Activated T-cell treated with anti-CD3 and anti-CD28 coated beads, Interleukin-2, amount 50 U/mL, for 4 hours (primary cell): ENCODE measurements at regions not wholly inside any gene's neighbourhood (a gene's known extent, or its start where the extent isn't known, plus 50 kb on each side); places are given as distances from the start of the nearest gene placed in this dataset.
A peak's percentile ranks its signal among the peaks of the same experiment; 100 is the strongest.
"Not testable (repeated sequence)": the region's sequence is repeated elsewhere in the genome, so short reads cannot be mapped to it uniquely, and the experiment has no call there.

ENCODE experiments used
- ATAC-seq, 2 donors: fragments of 200-7000 bp; cut with Tn5 transposase; one replicate each; pipeline ENCODE4 v1.10.0; 2021
- DNase-seq: peaks from one replicate; pipeline ENCODE4 v3.0.0-alpha.2; 2020
- H3K27me3 Mint-ChIP-seq: one replicate; pipeline ENCODE4 v1.8.0; 2021; ENCODE audit warnings: low read depth, mixed read lengths
- H3K36me3 Mint-ChIP-seq: one replicate; pipeline ENCODE4 v1.8.0; 2022; ENCODE audit warnings: mixed read lengths; ENCODE audit not compliant: insufficient read depth
- H3K4me1 Mint-ChIP-seq: one replicate; pipeline ENCODE4 v1.8.0; 2021; ENCODE audit warnings: low read depth, mixed read lengths
- H3K4me3 Mint-ChIP-seq: one replicate; pipeline ENCODE4 v1.8.0; 2021; ENCODE audit warnings: mild to moderate bottlenecking, moderate library complexity, mixed read lengths
- H3K9me3 Mint-ChIP-seq: one replicate; pipeline ENCODE4 v1.8.0; 2021; ENCODE audit warnings: mixed read lengths

DNA sequence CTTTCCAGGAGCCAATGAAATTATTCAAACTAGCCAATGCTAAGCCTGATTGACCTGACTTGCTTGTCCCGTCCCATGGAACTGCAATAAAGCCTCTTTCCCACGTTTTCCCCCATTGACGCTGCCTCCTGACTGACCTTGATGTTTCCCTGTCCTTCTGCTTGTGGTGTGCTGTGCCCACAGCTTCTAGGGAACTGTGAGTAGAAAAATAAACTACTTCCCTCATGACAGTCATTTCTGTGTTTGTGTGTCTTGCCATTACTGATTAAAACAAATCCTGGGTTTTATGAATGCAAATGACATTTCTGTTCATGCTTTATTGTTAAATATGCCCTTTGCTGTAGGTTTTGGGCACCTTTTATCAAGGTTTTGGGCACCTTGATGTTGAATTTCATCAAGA is 91.3 kb upstream of the ABI1 start:
- Mint-ChIP-seq H3K9me3 (peaks cover 13% of the 10 kb centered on the region), H3K4me1 (no peaks in the 10 kb centered on the region), H3K27me3 (no peaks in the 10 kb centered on the region), H3K4me3 (no peak overlapping the region), H3K36me3 (no peaks in the 10 kb centered on the region)
- ATAC-seq (no peak), DNase-seq (no peak)

DNA sequence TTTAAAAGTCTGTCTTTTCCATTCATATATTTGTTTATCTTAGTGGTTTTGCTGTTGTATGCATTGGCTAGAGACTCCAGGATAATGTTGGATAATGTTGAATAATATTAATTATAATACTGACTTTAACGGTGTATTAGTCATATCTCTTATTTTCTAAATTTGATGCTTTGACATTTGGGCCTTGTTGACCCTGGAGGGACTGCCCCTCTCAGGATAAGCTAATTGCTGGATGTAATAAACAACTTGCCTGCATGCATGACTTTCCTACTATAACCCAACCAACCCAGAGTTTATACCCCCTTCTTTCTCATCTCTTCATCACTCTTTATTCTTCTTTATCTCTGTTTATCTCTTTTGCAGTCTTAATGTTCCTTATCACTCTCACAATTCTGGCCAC is 90.9 kb upstream of the ABI1 start:
- H3K4me3 Mint-ChIP-seq = no peak overlapping the region
- no peaks in the 10 kb centered on the region for H3K4me1 Mint-ChIP-seq
- no peaks in the 10 kb centered on the region for H3K36me3 Mint-ChIP-seq
- no peaks in the 10 kb centered on the region for H3K27me3 Mint-ChIP-seq
- DNase-seq (no peak), ATAC-seq (no peak)
- peaks cover 13% of the 10 kb centered on the region for H3K9me3 Mint-ChIP-seq

DNA sequence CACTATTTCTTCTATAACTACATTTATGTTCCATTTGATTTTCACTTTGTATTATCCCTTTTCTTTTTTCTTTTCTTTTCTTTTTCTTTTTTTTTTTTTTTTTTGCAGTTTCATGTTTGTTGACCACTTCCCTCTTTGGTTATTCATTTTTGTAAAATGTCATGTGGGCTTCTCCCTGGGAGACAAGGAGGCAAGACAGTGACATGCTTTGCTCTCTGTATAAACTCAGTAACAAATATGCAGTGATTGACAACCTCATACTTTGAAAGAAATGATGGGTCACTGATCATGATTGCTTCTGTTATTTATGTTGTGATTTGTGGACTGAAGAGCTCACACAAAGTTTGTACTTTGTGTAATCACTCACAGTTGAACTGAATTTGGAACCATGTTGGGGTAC is 90.2 kb upstream of the ABI1 start:
- no peaks in the 10 kb centered on the region for H3K36me3 Mint-ChIP-seq
- ATAC-seq (no peak), DNase-seq (no peak)
- H3K4me1 Mint-ChIP-seq = no peaks in the 10 kb centered on the region
- no peaks in the 10 kb centered on the region for H3K27me3 Mint-ChIP-seq
- peaks cover 13% of the 10 kb centered on the region for H3K9me3 Mint-ChIP-seq
- H3K4me3 Mint-ChIP-seq = no peak overlapping the region

DNA sequence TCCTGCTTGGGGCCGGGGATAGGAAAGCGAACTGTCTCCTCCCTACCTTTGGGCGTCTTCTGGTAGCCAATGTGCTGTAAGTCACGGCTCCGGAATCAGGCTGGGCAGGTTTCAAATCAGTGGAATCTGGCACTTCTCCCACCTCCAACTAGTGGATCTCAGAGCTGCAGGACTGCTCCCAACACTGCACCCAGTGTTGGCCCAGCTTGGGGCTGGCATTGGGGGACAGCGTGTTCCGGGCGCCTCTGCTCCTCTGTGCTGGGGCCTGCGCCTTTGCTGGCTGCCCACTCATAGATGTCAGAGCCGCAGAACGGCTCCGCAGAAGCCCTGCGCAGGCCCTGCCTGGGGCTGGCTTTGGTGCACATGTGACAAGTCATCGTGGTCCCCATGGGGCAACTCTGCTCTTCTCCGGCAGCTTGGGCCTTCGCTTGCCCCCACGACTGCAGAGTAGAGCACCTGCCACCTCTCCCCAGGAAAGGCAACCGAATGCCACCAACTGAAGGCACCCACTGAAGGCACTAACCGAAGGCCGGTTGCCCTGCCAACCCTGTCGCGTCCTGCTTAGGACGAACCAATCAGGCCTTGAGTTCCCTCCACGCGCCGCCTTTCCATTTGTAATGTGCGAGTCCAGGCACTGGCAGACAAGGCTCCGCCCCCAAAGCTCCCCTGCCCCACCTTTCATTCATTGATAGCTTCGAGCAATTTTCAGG is 85.5 kb upstream of the ABI1 start:
- H3K27me3 Mint-ChIP-seq = peaks cover 6% of the 10 kb centered on the region
- H3K9me3 Mint-ChIP-seq = peaks cover 13% of the 10 kb centered on the region
- DNase-seq (no peak), ATAC-seq (no peak)
- H3K4me3 Mint-ChIP-seq = no peak overlapping the region
- no peaks in the 10 kb centered on the region for H3K4me1 Mint-ChIP-seq
- no peaks in the 10 kb centered on the region for H3K36me3 Mint-ChIP-seq

DNA sequence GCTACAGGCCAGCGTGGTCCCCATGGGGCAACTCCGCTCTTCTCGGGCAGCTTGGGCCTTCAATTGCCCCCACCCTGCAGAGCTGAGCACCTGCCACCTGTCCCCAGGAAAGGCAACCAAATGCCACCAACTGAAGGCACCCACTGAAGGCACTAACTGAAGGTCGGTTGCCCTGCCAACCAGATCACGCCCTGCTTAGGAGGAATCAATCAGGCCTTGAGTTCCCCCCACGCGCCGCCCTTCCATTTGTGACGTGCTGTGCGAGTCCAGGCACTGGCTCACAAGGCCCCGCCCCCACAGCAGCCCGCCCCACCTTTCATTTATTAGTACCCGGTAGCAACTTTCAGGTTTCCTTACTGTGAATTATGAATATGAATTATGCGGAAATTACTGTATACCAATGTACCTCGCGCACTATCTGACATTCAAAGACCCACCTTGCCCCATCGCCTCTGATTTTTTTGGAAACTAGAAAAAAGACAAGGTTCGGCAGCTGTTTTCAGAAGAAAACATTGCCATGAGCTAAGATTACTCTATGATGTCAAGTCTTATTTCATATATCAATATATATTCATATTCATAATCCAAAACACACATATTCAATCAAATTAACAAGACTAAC is 83.6 kb upstream of the ABI1 start:
- ATAC-seq (peak in 1 of 2 donors; percentile 50), DNase-seq (no peak)
- Mint-ChIP-seq H3K4me3 (no peak overlapping the region), H3K9me3 (no peaks in the 10 kb centered on the region), H3K27me3 (peaks cover 6% of the 10 kb centered on the region), H3K4me1 (no peaks in the 10 kb centered on the region), H3K36me3 (no peaks in the 10 kb centered on the region)

DNA sequence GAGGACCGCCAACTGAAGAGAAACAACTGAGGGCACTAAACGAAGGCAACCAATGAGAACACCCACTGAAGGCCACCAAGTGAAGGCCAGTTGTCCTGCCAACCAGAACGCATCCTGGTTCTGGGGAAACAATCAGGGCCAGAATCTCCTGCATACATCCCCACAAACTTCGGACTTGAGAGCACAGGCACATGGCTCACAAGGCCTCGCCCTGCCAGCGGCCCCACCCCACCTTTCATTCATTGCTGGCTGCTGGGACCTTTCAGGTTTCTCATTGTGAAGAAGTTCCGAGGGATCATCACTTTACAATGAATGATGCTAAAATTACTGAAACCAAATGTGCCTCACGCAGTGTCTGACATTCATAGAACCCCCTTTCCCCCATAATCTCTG is 79.2 kb upstream of the ABI1 start:
- DNase-seq (no peak), ATAC-seq (no peak)
- H3K27me3 Mint-ChIP-seq = no peaks in the 10 kb centered on the region
- no peak overlapping the region for H3K4me3 Mint-ChIP-seq
- no peaks in the 10 kb centered on the region for H3K36me3 Mint-ChIP-seq
- H3K4me1 Mint-ChIP-seq = no peaks in the 10 kb centered on the region
- no peaks in the 10 kb centered on the region for H3K9me3 Mint-ChIP-seq

GRCh38 chr10:26939290-26939961 is 78.7 kb upstream of the ABI1 start:
- no peaks in the 10 kb centered on the region for H3K9me3 Mint-ChIP-seq
- no peak for DNase-seq
- no peaks in the 10 kb centered on the region for H3K4me1 Mint-ChIP-seq
- no peak for ATAC-seq
- no peak overlapping the region for H3K4me3 Mint-ChIP-seq
- no peaks in the 10 kb centered on the region for H3K36me3 Mint-ChIP-seq
- H3K27me3 Mint-ChIP-seq = no peaks in the 10 kb centered on the region

- no peaks in the 10 kb centered on the region for H3K27me3 Mint-ChIP-seq
- DNase-seq (no peak), ATAC-seq (no peak)
- H3K4me3 Mint-ChIP-seq = no peak overlapping the region
- H3K9me3 Mint-ChIP-seq = no peaks in the 10 kb centered on the region
- H3K36me3 Mint-ChIP-seq = no peaks in the 10 kb centered on the region
- no peaks in the 10 kb centered on the region for H3K4me1 Mint-ChIP-seq
Observed at GRCh38 chr10:26938578-26938977, 77.8 kb upstream of the ABI1 start.

DNA sequence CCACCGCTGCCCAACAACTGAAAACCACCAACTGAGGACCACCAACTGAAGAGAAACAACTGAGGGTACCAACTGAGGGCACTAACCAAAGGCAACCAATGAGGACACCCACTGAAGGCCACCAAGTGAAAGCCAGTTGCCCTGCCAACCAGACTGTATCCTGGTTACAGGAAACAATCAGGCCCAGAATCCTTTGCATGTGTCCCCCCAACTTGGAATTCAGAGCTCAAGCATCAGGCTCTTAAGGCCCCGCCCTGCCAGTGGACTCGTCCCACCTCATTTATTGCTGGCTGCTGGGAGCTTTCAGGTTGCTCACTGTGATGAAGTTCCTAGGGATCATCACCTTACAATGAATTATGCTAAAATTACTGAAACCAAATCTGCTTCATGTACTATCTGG is 76.6 kb upstream of the ABI1 start:
- no peak for DNase-seq
- Mint-ChIP-seq H3K27me3 (no peaks in the 10 kb centered on the region), H3K9me3 (no peaks in the 10 kb centered on the region), H3K4me3 (no peak overlapping the region), H3K4me1 (no peaks in the 10 kb centered on the region), H3K36me3 (no peaks in the 10 kb centered on the region)
- no peak for ATAC-seq

DNA sequence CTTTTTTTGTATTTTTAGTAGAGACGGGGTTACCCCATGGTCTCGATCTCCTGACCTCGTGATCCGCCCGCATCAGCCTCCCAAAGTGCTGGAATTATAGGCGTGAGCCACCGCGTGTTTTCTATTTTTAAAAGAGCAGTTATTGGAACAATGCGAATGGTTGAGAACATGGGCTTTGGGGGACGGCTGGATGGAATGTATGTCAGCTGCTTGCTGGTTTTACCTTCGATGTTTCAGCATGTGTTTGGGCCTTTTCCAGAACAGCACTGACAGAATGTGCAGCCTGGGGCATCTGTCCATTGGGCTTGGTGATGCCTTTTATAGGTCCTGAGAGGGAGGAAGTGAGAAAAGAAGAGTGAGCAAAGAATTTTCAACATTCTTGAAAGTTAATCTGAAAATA is 73.4 kb upstream of the ABI1 start:
- H3K36me3 Mint-ChIP-seq = not testable (repeated sequence)

GRCh38 chr10:26932576-26932975 is 71.8 kb upstream of the ABI1 start:
- H3K36me3 Mint-ChIP-seq = no peaks in the 10 kb centered on the region
- peaks cover 4% of the 10 kb centered on the region for H3K4me1 Mint-ChIP-seq
- no peaks in the 10 kb centered on the region for H3K9me3 Mint-ChIP-seq
- DNase-seq (no peak), ATAC-seq (no peak)
- H3K4me3 Mint-ChIP-seq = no peak overlapping the region
- no peaks in the 10 kb centered on the region for H3K27me3 Mint-ChIP-seq

More for the DNA sequence above, 73.4 kb upstream of the ABI1 start:
- ATAC-seq, DNase-seq, H3K4me3 Mint-ChIP-seq, H3K4me1 Mint-ChIP-seq, H3K27me3 Mint-ChIP-seq, H3K9me3 Mint-ChIP-seq: not testable (repeated sequence)

GRCh38 chr10:26931223-26931622 is 70.5 kb upstream of the ABI1 start:
- H3K4me1 Mint-ChIP-seq = peaks cover 4% of the 10 kb centered on the region
- H3K9me3 Mint-ChIP-seq = no peaks in the 10 kb centered on the region
- H3K36me3 Mint-ChIP-seq = no peaks in the 10 kb centered on the region
- ATAC-seq (no peak), DNase-seq (no peak)
- H3K27me3 Mint-ChIP-seq = no peaks in the 10 kb centered on the region
- H3K4me3 Mint-ChIP-seq = no peak overlapping the region

DNA sequence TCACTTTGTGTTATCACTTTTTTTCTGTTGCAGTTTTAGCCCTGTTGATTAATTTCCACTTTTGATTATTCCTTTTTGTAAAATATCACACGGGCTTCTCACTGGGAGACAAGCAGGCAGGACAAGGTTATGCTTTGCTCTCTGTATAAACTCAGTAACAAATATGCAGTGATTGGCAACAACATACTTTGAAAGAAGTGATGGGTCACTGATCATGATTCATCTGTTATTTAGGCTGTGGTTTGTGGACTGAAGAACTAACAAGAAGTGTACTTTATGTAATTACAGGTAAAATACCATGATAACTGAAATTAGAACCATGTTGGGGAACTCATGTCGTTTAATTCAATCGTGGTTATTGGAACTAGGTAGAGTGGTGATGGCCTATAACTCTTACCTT is 62.1 kb upstream of the ABI1 start:
- DNase-seq, H3K27me3 Mint-ChIP-seq, H3K36me3 Mint-ChIP-seq, H3K9me3 Mint-ChIP-seq, H3K4me3 Mint-ChIP-seq, ATAC-seq, H3K4me1 Mint-ChIP-seq: not testable (repeated sequence)

GRCh38 chr10:26919156-26919860 is 58.5 kb upstream of the ABI1 start:
- H3K27me3 Mint-ChIP-seq, H3K4me3 Mint-ChIP-seq, ATAC-seq, H3K4me1 Mint-ChIP-seq, DNase-seq, H3K9me3 Mint-ChIP-seq, H3K36me3 Mint-ChIP-seq: not testable (repeated sequence)

GRCh38 chr10:26914898-26915297 is 54.1 kb upstream of the ABI1 start:
- ATAC-seq = no peak
- Mint-ChIP-seq H3K36me3 (no peaks in the 10 kb centered on the region), H3K4me1 (no peaks in the 10 kb centered on the region), H3K9me3 (no peaks in the 10 kb centered on the region), H3K4me3 (no peak overlapping the region), H3K27me3 (no peaks in the 10 kb centered on the region)
- DNase-seq = no peak
